HepG2 (cell line): ENCODE measurements at regions not wholly inside any gene's neighbourhood (a gene's known extent, or its start where the extent isn't known, plus 50 kb on each side); places are given as distances from the start of the nearest gene placed in this dataset.
"Not testable (repeated sequence)": the region's sequence is repeated elsewhere in the genome, so short reads cannot be mapped to it uniquely, and the experiment has no call there.

Source experiments
- ARNT ChIP-seq: fragments of 450-650 bp; IDR thresholded peaks from 2 replicates; pipeline ENCODE4 v1.6.1; 2017
- BRCA1 ChIP-seq: sonication (generic); formaldehyde crosslinking; IDR thresholded peaks from 2 replicates; pipeline ENCODE4 v1.4.0; 2020; ENCODE audit warnings: missing genetic modification reagents
- CBX2 ChIP-seq, 2 experiments: fragments of 200-600 bp in 1 of 2; sonication (generic); formaldehyde crosslinking in 1 of 2; IDR thresholded peaks; 2 replicates each; pipeline versions ENCODE4 v1.7.0 to v1.8.1; 2018 to 2022; ENCODE audit warnings: low read depth in 2 of 2, low read length in 1 of 2, mild to moderate bottlenecking in 1 of 2, missing genetic modification reagents in 1 of 2
- CREM ChIP-seq, 2 experiments: sonication (generic) in 1 of 2; formaldehyde crosslinking in 1 of 2; IDR thresholded peaks; 2 replicates each; pipeline versions ENCODE4 v1.4.0 to v1.6.1; 2016 to 2020; ENCODE audit warnings: antibody characterized with exemption in 1 of 2, mild to moderate bottlenecking in 1 of 2, missing genetic modification reagents in 1 of 2
- CTCF ChIP-seq: sonication (generic); formaldehyde crosslinking; IDR thresholded peaks from 2 replicates; pipeline ENCODE4 v1.5.0; 2020; ENCODE audit warnings: mild to moderate bottlenecking, missing genetic modification reagents, moderate library complexity
- ESRRA ChIP-seq: sonication (generic); formaldehyde crosslinking; IDR thresholded peaks from 2 replicates; pipeline ENCODE4 v1.5.1; 2020; ENCODE audit warnings: mild to moderate bottlenecking, low read depth, missing genetic modification reagents
- FOXM1 ChIP-seq: sonication (generic); formaldehyde crosslinking; IDR thresholded peaks from 2 replicates; pipeline ENCODE4 v1.5.0; 2020; ENCODE audit warnings: missing genetic modification reagents
- KDM4B ChIP-seq: sonication (generic); formaldehyde crosslinking; IDR thresholded peaks from 2 replicates; pipeline ENCODE4 v1.4.0; 2020; ENCODE audit warnings: missing genetic modification reagents
- SIN3B ChIP-seq: fragments of 150-350 bp; IDR thresholded peaks from 2 replicates; pipeline ENCODE4 v1.6.1; 2014; ENCODE audit warnings: low read length
- ZFP1 ChIP-seq: IDR thresholded peaks from 2 replicates; pipeline ENCODE4 v1.6.1; 2016
- ZFP90 ChIP-seq: sonication (generic); formaldehyde crosslinking; IDR thresholded peaks from 2 replicates; pipeline ENCODE4 v1.8.0; 2022; ENCODE audit warnings: missing genetic modification reagents, mild to moderate bottlenecking, inconsistent platforms, borderline replicate concordance
- ZNF468 ChIP-seq: sonication (generic); formaldehyde crosslinking; IDR thresholded peaks from 2 replicates; pipeline ENCODE4 v1.8.0; 2022; ENCODE audit warnings: mild to moderate bottlenecking, moderate library complexity, missing genetic modification reagents
- ZSCAN21 ChIP-seq: sonication (generic); formaldehyde crosslinking; IDR thresholded peaks from 2 replicates; pipeline ENCODE4 v1.8.0; 2022; ENCODE audit warnings: mild to moderate bottlenecking, missing genetic modification reagents, moderate library complexity, borderline replicate concordance
- TF ChIP-seq, protein P1 (sequence below): sonication (generic); formaldehyde crosslinking; IDR thresholded peaks from 2 replicates; pipeline ENCODE4 v1.4.0; 2020; ENCODE audit warnings: missing genetic modification reagents

GRCh38 chr16:88139141-88139540 is 187.9 kb downstream of the BANP start:
- not testable (repeated sequence) for TF ChIP-seq ZFP1 (CRISPR knock-in tag); ESRRA (CRISPR knock-in tag); CTCF (CRISPR knock-in tag); CREM (IDR thresholded peaks at IDR 0.05); CREM (CRISPR knock-in tag; IDR thresholded peaks at IDR 0.05); FOXM1 (CRISPR knock-in tag); ZNF468 (CRISPR knock-in tag); ARNT; ZFP90; KDM4B (CRISPR knock-in tag); CBX2 (IDR thresholded peaks at IDR 0.05; ENCODE audit: low read depth, low read length); CBX2 (CRISPR knock-in tag; IDR thresholded peaks at IDR 0.05; ENCODE audit: low read depth); SIN3B; BRCA1 (CRISPR knock-in tag); ZSCAN21 (CRISPR knock-in tag)
- TF ChIP-seq, protein P1, sequence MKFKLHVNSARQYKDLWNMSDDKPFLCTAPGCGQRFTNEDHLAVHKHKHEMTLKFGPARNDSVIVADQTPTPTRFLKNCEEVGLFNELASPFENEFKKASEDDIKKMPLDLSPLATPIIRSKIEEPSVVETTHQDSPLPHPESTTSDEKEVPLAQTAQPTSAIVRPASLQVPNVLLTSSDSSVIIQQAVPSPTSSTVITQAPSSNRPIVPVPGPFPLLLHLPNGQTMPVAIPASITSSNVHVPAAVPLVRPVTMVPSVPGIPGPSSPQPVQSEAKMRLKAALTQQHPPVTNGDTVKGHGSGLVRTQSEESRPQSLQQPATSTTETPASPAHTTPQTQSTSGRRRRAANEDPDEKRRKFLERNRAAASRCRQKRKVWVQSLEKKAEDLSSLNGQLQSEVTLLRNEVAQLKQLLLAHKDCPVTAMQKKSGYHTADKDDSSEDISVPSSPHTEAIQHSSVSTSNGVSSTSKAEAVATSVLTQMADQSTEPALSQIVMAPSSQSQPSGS (CRISPR knock-in tag): not testable (repeated sequence)
